Ectodermal cell (in vitro differentiated cells): ENCODE measurements at regions not wholly inside any gene's neighbourhood (a gene's known extent, or its start where the extent isn't known, plus 50 kb on each side); places are given as distances from the start of the nearest gene placed in this dataset.
"Not testable (repeated sequence)": the region's sequence is repeated elsewhere in the genome, so short reads cannot be mapped to it uniquely, and the experiment has no call there.

Source experiments
- H3K27ac ChIP-seq: 2 replicates; pipeline ENCODE4 v1.7.0; 2013; ENCODE audit warnings: mild to moderate bottlenecking, low read depth, low read length; ENCODE audit not compliant: insufficient read depth, poor library complexity, severe bottlenecking
- H3K27me3 ChIP-seq: 2 replicates; pipeline ENCODE4 v1.7.0; 2013; ENCODE audit warnings: mild to moderate bottlenecking, low read length; ENCODE audit not compliant: insufficient read depth, control insufficient read depth, poor library complexity, severe bottlenecking
- H3K36me3 ChIP-seq: one replicate; pipeline ENCODE4 v1.7.0; 2013; ENCODE audit warnings: low read length; ENCODE audit not compliant: control insufficient read depth, insufficient read depth
- H3K4me1 ChIP-seq: one replicate; pipeline ENCODE4 v1.7.0; 2013; ENCODE audit warnings: low read length; ENCODE audit not compliant: control insufficient read depth, insufficient read depth
- H3K4me3 ChIP-seq: 2 replicates; pipeline ENCODE4 v1.7.0; 2013; ENCODE audit warnings: low read depth, low read length, control low read depth; ENCODE audit not compliant: insufficient read depth
- H3K9me3 ChIP-seq: 2 replicates; pipeline ENCODE4 v1.7.0; 2013; ENCODE audit warnings: mild to moderate bottlenecking, low read length, moderate library complexity; ENCODE audit not compliant: control insufficient read depth
- WGBS, 2 experiments: methylation state at CpG; one replicate each; pipeline ENCODE4 v1.1.7; 2013; ENCODE audit warnings: missing lambda C conversion rate in 2 of 2; 5-methylcytosine and 5-hydroxymethylcytosine counted together

GRCh38 chr20:12849225-12849910 lies 159.4 kb upstream of the SPTLC3 start:
- WGBS, 2 experiments = 76 to 81% methylated on average over 9 of the region's 9 CpGs
- Histone ChIP-seq H3K9me3 (no peaks in the 10 kb centered on the region), H3K27me3 (no peaks in the 10 kb centered on the region), H3K36me3 (no peaks in the 10 kb centered on the region), H3K4me1 (no peaks in the 10 kb centered on the region), H3K27ac (no peak overlapping the region), H3K4me3 (no peak overlapping the region)

- H3K27ac ChIP-seq, H3K4me1 ChIP-seq, H3K9me3 ChIP-seq, H3K36me3 ChIP-seq, H3K27me3 ChIP-seq, H3K4me3 ChIP-seq: not testable (repeated sequence)
- WGBS, 2 experiments = 91 to 92% methylated on average over 9 of the region's 9 CpGs
Measured at GRCh38 chr20:12857643-12858042, 151.1 kb upstream of the SPTLC3 start.

DNA sequence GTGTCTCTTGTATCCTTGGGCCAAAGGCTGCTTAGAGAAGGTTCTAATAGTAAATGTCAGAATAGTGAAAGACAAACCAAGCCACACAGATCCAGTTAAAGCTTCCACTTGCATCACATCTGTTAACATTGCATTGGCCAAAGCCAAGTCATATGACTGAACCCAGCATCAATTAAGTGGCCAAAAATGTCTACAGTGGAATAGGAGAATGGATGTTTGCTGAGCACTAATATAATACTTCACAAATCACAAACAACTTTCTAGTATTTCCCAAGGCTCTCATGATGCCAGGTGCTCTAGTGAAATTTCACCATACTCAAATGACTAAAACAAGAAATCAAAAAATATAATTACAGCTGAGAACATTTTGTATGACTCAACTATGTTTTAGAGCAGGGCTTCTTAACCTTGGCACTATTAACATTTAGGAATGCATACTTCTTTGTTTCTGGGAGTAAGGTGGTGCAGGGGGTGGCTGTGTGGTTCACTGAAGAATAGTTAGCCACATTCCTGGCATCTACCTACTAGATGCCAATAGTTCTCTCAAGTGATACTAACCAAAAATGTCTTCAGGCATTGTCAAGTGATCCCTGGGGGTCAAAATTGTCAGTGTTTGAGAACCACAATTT lies 148.0 kb upstream of the SPTLC3 start:
- no peak overlapping the region for H3K27ac ChIP-seq
- no peaks in the 10 kb centered on the region for H3K9me3 ChIP-seq
- no peaks in the 10 kb centered on the region for H3K4me1 ChIP-seq
- H3K36me3 ChIP-seq = no peaks in the 10 kb centered on the region
- no peak overlapping the region for H3K4me3 ChIP-seq
- H3K27me3 ChIP-seq = no peaks in the 10 kb centered on the region

GRCh38 chr20:12869669-12870068 lies 139.1 kb upstream of the SPTLC3 start:
- H3K36me3 ChIP-seq = no peaks in the 10 kb centered on the region
- WGBS, 2 experiments = 90 to 92% methylated on average over 1 of the region's 1 CpG

GRCh38 chr20:12870588-12870987 lies 138.2 kb upstream of the SPTLC3 start:
- WGBS, 2 experiments = 92% methylated on average over 2 of the region's 2 CpGs
- Histone ChIP-seq H3K36me3 (no peaks in the 10 kb centered on the region), H3K27me3 (no peaks in the 10 kb centered on the region), H3K4me3 (no peak overlapping the region), H3K4me1 (peaks cover 2% of the 10 kb centered on the region), H3K9me3 (no peaks in the 10 kb centered on the region), H3K27ac (no peak overlapping the region)

More at GRCh38 chr20:12869669-12870068, 139.1 kb upstream of the SPTLC3 start:
- Histone ChIP-seq H3K4me3 (no peak overlapping the region), H3K27me3 (no peaks in the 10 kb centered on the region), H3K27ac (no peak overlapping the region), H3K9me3 (no peaks in the 10 kb centered on the region), H3K4me1 (no peaks in the 10 kb centered on the region)

GRCh38 chr20:12874933-12875332 lies 133.8 kb upstream of the SPTLC3 start:
- H3K4me1 ChIP-seq = peaks cover 5% of the 10 kb centered on the region
- no peaks in the 10 kb centered on the region for H3K27me3 ChIP-seq
- H3K27ac ChIP-seq = no peak overlapping the region
- no peaks in the 10 kb centered on the region for H3K36me3 ChIP-seq
- no peaks in the 10 kb centered on the region for H3K9me3 ChIP-seq
- 88 to 96% methylated on average over 4 of the region's 4 CpGs for WGBS, 2 experiments
- H3K4me3 ChIP-seq = no peak overlapping the region

DNA sequence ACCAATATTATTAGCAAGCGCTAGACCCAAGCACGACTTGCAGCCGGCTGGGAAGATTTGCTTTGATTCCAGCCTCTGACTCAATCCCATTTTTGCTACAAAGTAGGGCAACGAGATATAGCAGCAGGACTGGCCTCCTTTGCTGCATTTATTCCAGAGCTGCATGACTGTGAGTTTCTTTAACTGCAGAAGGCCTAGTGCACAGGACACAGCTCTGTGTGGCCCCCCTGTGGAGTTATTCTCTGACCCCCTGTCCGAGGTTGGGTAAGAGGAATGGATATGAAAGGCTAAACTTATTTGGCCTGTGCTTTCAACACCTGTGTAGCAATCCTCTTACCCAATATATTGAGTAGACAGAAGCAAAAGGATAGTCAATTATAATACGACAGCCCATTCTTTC lies 133.3 kb upstream of the SPTLC3 start:
- Histone ChIP-seq H3K9me3 (no peaks in the 10 kb centered on the region), H3K27ac (no peak overlapping the region), H3K4me3 (no peak overlapping the region), H3K27me3 (no peaks in the 10 kb centered on the region), H3K4me1 (peaks cover 5% of the 10 kb centered on the region), H3K36me3 (no peaks in the 10 kb centered on the region)
- WGBS, 2 experiments = 51 to 71% methylated on average over 5 to 6 of the region's 6 CpGs

DNA sequence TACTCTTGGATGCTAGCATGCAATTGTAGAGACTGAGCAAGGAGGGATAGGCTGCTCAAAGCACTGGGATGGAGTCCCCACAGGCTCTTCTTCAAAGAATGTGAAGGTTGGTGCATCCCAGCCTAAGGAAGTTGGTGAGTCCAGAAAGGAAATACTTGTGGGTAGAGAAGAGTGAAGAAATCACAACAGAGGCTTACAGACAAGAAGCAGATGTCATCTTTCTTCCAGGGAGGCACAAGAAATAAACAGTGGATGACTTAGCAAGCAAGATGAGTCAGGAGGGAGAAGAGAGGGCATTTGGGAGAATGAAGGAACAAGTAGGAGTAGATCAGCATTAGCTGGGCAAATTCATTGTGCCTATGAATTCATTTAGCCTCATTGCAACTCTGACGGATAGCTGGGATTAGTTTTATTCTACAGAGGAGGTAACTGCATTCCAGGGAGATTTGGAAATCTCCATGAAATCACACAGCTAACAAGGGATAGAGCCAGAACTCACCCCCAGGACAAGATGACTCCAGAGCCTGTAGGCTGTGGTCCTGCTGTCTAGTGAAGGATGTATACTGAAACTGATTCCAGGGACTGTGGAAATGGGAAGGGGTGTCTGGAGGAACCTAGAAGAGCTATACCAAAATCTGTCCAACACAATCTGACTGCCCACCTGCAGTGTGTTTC lies 125.8 kb upstream of the SPTLC3 start:
- no peaks in the 10 kb centered on the region for H3K4me1 ChIP-seq
- 86 to 92% methylated on average over 1 of the region's 1 CpG for WGBS, 2 experiments
- H3K36me3 ChIP-seq = no peaks in the 10 kb centered on the region
- no peak overlapping the region for H3K4me3 ChIP-seq
- no peak overlapping the region for H3K27ac ChIP-seq
- H3K9me3 ChIP-seq = no peaks in the 10 kb centered on the region
- H3K27me3 ChIP-seq = no peaks in the 10 kb centered on the region

DNA sequence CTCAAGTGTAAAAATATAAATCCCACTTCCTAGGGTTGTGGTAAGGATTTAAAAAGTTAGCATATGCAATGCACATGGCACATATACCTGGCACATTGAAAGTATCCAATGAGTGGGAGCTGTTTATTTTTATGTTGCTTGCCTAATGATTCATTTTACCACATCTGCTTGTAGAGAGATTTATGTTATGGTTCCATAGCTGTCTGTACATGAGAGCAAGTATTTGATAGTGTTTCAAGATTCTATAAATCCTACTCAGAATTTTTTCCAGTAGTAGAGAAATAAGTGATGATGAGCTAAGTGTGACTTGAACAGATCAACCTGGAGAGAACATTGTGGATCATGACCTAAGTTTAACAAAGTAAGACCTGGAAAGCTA lies 125.3 kb upstream of the SPTLC3 start:
- Histone ChIP-seq H3K4me3 (no peak overlapping the region), H3K36me3 (no peaks in the 10 kb centered on the region), H3K9me3 (no peaks in the 10 kb centered on the region), H3K27me3 (no peaks in the 10 kb centered on the region), H3K27ac (no peak overlapping the region), H3K4me1 (no peaks in the 10 kb centered on the region)

- 94 to 97% methylated on average over 4 to 5 of the region's 5 CpGs for WGBS, 2 experiments
- H3K9me3 ChIP-seq = no peaks in the 10 kb centered on the region
- no peaks in the 10 kb centered on the region for H3K4me1 ChIP-seq
- no peak overlapping the region for H3K4me3 ChIP-seq
- H3K27me3 ChIP-seq = no peaks in the 10 kb centered on the region
- no peak overlapping the region for H3K27ac ChIP-seq
- no peaks in the 10 kb centered on the region for H3K36me3 ChIP-seq
Measured at GRCh38 chr20:12886618-12887363, 122.0 kb upstream of the SPTLC3 start.
